ENCODE measurements at regions not wholly inside any gene's neighbourhood (a gene's known extent, or its start where the extent isn't known, plus 50 kb on each side); places are given as distances from the start of the nearest gene placed in this dataset.

GRCh38 chr5:122607818-122608217, 167.1 kb upstream of the SNX2 start:
- no peak for TF ChIP-seq YY1 (IDR thresholded peaks at IDR 0.05; ENCODE audit: extremely low read depth, insufficient replicate concordance, low read depth, low read length)
- TF ChIP-seq, protein P1, sequence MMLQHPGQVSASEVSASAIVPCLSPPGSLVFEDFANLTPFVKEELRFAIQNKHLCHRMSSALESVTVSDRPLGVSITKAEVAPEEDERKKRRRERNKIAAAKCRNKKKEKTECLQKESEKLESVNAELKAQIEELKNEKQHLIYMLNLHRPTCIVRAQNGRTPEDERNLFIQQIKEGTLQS (IDR thresholded peaks at IDR 0.05), result no peak
- no peak for TF ChIP-seq RAD21 (IDR thresholded peaks at IDR 0.05; ENCODE audit: low read depth)
- no peak for TF ChIP-seq SIN3A (IDR thresholded peaks at IDR 0.05; ENCODE audit: low read depth)
- TF ChIP-seq, protein P2, sequence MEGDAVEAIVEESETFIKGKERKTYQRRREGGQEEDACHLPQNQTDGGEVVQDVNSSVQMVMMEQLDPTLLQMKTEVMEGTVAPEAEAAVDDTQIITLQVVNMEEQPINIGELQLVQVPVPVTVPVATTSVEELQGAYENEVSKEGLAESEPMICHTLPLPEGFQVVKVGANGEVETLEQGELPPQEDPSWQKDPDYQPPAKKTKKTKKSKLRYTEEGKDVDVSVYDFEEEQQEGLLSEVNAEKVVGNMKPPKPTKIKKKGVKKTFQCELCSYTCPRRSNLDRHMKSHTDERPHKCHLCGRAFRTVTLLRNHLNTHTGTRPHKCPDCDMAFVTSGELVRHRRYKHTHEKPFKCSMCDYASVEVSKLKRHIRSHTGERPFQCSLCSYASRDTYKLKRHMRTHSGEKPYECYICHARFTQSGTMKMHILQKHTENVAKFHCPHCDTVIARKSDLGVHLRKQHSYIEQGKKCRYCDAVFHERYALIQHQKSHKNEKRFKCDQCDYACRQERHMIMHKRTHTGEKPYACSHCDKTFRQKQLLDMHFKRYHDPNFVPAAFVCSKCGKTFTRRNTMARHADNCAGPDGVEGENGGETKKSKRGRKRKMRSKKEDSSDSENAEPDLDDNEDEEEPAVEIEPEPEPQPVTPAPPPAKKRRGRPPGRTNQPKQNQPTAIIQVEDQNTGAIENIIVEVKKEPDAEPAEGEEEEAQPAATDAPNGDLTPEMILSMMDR (IDR thresholded peaks at IDR 0.05 in 2 of 3, conservative IDR thresholded peaks at IDR 0.05 in 1 of 3; ENCODE audit: borderline replicate concordance in 1 of 3, insufficient read depth in 1 of 3, low read depth in 2 of 3, low read length in 2 of 3), result no peak
